ENCODE measurements at regions not wholly inside any gene's neighbourhood (a gene's known extent, or its start where the extent isn't known, plus 50 kb on each side); places are given as distances from the start of the nearest gene placed in this dataset.

- no peak for TF ChIP-seq TCF12 (IDR thresholded peaks at IDR 0.05; ENCODE audit: low read depth)
- TF ChIP-seq YY1 (IDR thresholded peaks at IDR 0.05; ENCODE audit: low read depth) = no peak
- TF ChIP-seq RAD21 (IDR thresholded peaks at IDR 0.05; ENCODE audit: low read depth) = no peak
- no peak for TF ChIP-seq CEBPB (IDR thresholded peaks at IDR 0.05)
- TF ChIP-seq EGR1 (IDR thresholded peaks at IDR 0.05) = no peak
Measured at GRCh38 chr12:24488906-24489619, 459.8 kb downstream of the BCAT1 start.

- TF ChIP-seq TEAD4 (IDR thresholded peaks at IDR 0.05) (no peak), YY1 (IDR thresholded peaks at IDR 0.05; ENCODE audit: low read depth) (no peak), NFIC (IDR thresholded peaks at IDR 0.05) (no peak), CEBPB (IDR thresholded peaks at IDR 0.05) (no peak), RAD21 (IDR thresholded peaks at IDR 0.05; ENCODE audit: low read depth) (no peak), REST (IDR thresholded peaks at IDR 0.05; ENCODE audit: low read depth) (no peak), TAF1 (IDR thresholded peaks at IDR 0.05; ENCODE audit: low read depth) (no peak)
Measured at GRCh38 chr12:24488091-24488596, 460.8 kb downstream of the BCAT1 start.

GRCh38 chr12:24487606-24488005 lies 461.3 kb downstream of the BCAT1 start:
- TF ChIP-seq CEBPB (IDR thresholded peaks at IDR 0.05) (no peak), YY1 (IDR thresholded peaks at IDR 0.05; ENCODE audit: low read depth) (no peak), TEAD4 (IDR thresholded peaks at IDR 0.05) (no peak), EGR1 (IDR thresholded peaks at IDR 0.05) (no peak), RAD21 (IDR thresholded peaks at IDR 0.05; ENCODE audit: low read depth) (no peak), REST (IDR thresholded peaks at IDR 0.05; ENCODE audit: low read depth) (no peak)

- TF ChIP-seq YY1 (IDR thresholded peaks at IDR 0.05; ENCODE audit: low read depth) = no peak
- TF ChIP-seq TAF1 (IDR thresholded peaks at IDR 0.05; ENCODE audit: low read depth) = no peak
- no peak for TF ChIP-seq USF1 (IDR thresholded peaks at IDR 0.05)
- no peak for TF ChIP-seq RAD21 (IDR thresholded peaks at IDR 0.05; ENCODE audit: low read depth)
Measured at GRCh38 chr12:24483732-24484131, 465.2 kb downstream of the BCAT1 start.

- no peak for TF ChIP-seq CEBPB (IDR thresholded peaks at IDR 0.05)
- TF ChIP-seq REST (IDR thresholded peaks at IDR 0.05; ENCODE audit: low read depth) = no peak
- TF ChIP-seq YY1 (IDR thresholded peaks at IDR 0.05; ENCODE audit: low read depth) = no peak
- no peak for TF ChIP-seq NFIC (IDR thresholded peaks at IDR 0.05)
- TF ChIP-seq FOXM1 (IDR thresholded peaks at IDR 0.05; ENCODE audit: borderline replicate concordance, low read depth) = no peak
- TF ChIP-seq MAX (IDR thresholded peaks at IDR 0.05) = no peak
- TF ChIP-seq RAD21 (IDR thresholded peaks at IDR 0.05; ENCODE audit: low read depth) = no peak
- TF ChIP-seq CREB1 (IDR thresholded peaks at IDR 0.05; ENCODE audit: low read depth) = no peak
- no peak for TF ChIP-seq EP300 (IDR thresholded peaks at IDR 0.05; ENCODE audit: borderline replicate concordance)
- TF ChIP-seq EGR1 (IDR thresholded peaks at IDR 0.05) = no peak
- TF ChIP-seq ZBTB7A (IDR thresholded peaks at IDR 0.05; ENCODE audit: low read depth) = no peak
- TF ChIP-seq TEAD4 (IDR thresholded peaks at IDR 0.05) = no peak
- no peak for TF ChIP-seq TAF1 (IDR thresholded peaks at IDR 0.05; ENCODE audit: low read depth)
Measured at GRCh38 chr12:24482882-24483604, 465.9 kb downstream of the BCAT1 start.

Measured in Ishikawa (cell line).